ENCODE measurements at regions not wholly inside any gene's neighbourhood (a gene's known extent, or its start where the extent isn't known, plus 50 kb on each side); places are given as distances from the start of the nearest gene placed in this dataset.

DNA sequence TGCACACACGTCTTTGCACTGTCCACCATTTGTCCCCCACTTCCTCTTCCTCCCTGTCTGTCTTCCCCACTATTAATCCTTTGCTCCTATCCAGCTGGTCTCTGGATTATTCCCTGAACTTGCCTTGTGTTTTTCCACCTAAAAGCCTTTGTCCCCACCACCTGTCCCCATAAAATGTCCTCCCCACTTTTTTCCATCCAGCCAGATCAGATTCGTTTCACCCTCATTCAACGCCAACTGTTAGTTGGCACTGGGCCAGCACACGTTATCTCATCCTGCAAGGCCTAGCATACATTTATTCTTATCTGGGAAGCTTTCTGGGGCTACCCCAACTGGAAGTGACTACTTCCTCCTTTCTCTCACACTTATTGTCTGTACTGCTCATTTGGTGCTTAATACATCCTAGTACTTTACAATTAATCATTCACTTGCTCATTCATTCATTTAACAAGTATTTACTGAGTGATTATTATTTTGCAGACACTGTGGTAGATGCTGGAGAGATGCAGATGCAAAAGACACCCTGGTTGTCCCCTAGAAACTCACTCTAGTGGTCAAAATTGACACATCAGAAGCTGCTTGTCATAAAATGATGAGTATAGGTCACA lies 96.2 kb downstream of the RASSF10 start:
- no peak for ATAC-seq
- TF ChIP-seq, protein P1, sequence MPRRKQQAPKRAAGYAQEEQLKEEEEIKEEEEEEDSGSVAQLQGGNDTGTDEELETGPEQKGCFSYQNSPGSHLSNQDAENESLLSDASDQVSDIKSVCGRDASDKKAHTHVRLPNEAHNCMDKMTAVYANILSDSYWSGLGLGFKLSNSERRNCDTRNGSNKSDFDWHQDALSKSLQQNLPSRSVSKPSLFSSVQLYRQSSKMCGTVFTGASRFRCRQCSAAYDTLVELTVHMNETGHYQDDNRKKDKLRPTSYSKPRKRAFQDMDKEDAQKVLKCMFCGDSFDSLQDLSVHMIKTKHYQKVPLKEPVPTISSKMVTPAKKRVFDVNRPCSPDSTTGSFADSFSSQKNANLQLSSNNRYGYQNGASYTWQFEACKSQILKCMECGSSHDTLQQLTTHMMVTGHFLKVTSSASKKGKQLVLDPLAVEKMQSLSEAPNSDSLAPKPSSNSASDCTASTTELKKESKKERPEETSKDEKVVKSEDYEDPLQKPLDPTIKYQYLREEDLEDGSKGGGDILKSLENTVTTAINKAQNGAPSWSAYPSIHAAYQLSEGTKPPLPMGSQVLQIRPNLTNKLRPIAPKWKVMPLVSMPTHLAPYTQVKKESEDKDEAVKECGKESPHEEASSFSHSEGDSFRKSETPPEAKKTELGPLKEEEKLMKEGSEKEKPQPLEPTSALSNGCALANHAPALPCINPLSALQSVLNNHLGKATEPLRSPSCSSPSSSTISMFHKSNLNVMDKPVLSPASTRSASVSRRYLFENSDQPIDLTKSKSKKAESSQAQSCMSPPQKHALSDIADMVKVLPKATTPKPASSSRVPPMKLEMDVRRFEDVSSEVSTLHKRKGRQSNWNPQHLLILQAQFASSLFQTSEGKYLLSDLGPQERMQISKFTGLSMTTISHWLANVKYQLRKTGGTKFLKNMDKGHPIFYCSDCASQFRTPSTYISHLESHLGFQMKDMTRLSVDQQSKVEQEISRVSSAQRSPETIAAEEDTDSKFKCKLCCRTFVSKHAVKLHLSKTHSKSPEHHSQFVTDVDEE (CRISPR knock-in tag; IDR thresholded peaks at IDR 0.05): no peak
- TF ChIP-seq ZFP30 (CRISPR knock-in tag; IDR thresholded peaks at IDR 0.05) (no peak), TOX (CRISPR knock-in tag; IDR thresholded peaks at IDR 0.05; ENCODE audit: borderline replicate concordance) (no peak), OSR1 (CRISPR knock-in tag; IDR thresholded peaks at IDR 0.05) (no peak), BACH2 (CRISPR knock-in tag; IDR thresholded peaks at IDR 0.05; ENCODE audit: borderline replicate concordance) (no peak), CSDC2 (CRISPR knock-in tag; IDR thresholded peaks at IDR 0.05) (no peak), ZNF565 (CRISPR knock-in tag; conservative IDR thresholded peaks at IDR 0.05; ENCODE audit: low read depth) (no peak), ZC3H10 (CRISPR knock-in tag; IDR thresholded peaks at IDR 0.05) (no peak), ARNTL (CRISPR knock-in tag; IDR thresholded peaks at IDR 0.05; ENCODE audit: borderline replicate concordance, low read depth) (no peak), RARB (CRISPR knock-in tag; IDR thresholded peaks at IDR 0.05) (no peak), GLIS3 (CRISPR knock-in tag; IDR thresholded peaks at IDR 0.05) (no peak), PPARA (CRISPR knock-in tag; IDR thresholded peaks at IDR 0.05; ENCODE audit: borderline replicate concordance) (no peak)
- TF ChIP-seq, protein P2, sequence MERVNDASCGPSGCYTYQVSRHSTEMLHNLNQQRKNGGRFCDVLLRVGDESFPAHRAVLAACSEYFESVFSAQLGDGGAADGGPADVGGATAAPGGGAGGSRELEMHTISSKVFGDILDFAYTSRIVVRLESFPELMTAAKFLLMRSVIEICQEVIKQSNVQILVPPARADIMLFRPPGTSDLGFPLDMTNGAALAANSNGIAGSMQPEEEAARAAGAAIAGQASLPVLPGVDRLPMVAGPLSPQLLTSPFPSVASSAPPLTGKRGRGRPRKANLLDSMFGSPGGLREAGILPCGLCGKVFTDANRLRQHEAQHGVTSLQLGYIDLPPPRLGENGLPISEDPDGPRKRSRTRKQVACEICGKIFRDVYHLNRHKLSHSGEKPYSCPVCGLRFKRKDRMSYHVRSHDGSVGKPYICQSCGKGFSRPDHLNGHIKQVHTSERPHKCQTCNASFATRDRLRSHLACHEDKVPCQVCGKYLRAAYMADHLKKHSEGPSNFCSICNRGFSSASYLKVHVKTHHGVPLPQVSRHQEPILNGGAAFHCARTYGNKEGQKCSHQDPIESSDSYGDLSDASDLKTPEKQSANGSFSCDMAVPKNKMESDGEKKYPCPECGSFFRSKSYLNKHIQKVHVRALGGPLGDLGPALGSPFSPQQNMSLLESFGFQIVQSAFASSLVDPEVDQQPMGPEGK (CRISPR knock-in tag; IDR thresholded peaks at IDR 0.05; ENCODE audit: borderline replicate concordance): no peak

DNA sequence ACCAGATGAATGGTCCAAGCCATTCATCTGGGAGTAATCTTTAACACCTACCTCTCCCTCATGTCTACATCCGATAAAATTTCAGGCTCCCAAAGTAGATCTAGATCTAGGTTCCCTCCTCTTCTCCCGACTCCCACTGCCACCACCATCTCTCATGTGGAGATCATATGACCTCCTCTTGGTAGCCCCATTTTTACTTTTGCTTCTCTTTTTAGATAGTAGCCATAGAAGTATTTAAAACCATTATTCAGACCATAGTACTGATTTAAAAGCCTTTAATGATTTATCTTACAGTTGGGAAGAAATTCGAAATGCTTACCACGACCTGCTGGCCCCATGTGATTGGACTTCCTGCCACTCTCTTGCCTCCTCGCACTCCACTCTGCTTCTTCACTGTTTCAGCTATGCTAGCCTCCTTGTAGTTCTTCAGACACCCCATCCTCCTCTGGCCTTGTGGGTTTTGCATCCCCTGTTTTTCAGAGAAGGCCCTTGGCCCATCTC lies 98.5 kb downstream of the RASSF10 start:
- ATAC-seq: no peak
- TF ChIP-seq ZNF70 (CRISPR knock-in tag; IDR thresholded peaks at IDR 0.05) (no peak), CSDC2 (CRISPR knock-in tag; IDR thresholded peaks at IDR 0.05) (no peak), TCF4 (CRISPR knock-in tag; IDR thresholded peaks at IDR 0.05; ENCODE audit: borderline replicate concordance) (no peak), BACH2 (CRISPR knock-in tag; IDR thresholded peaks at IDR 0.05; ENCODE audit: borderline replicate concordance) (no peak), TOX (CRISPR knock-in tag; IDR thresholded peaks at IDR 0.05; ENCODE audit: borderline replicate concordance) (no peak), GLIS3 (CRISPR knock-in tag; IDR thresholded peaks at IDR 0.05) (no peak), OSR1 (CRISPR knock-in tag; IDR thresholded peaks at IDR 0.05) (no peak), ISL1 (CRISPR knock-in tag; IDR thresholded peaks at IDR 0.05) (no peak), ARNTL (CRISPR knock-in tag; IDR thresholded peaks at IDR 0.05; ENCODE audit: borderline replicate concordance, low read depth) (no peak), RARB (CRISPR knock-in tag; IDR thresholded peaks at IDR 0.05) (no peak), ESRRG (CRISPR knock-in tag; IDR thresholded peaks at IDR 0.05) (no peak), PPARA (CRISPR knock-in tag; IDR thresholded peaks at IDR 0.05; ENCODE audit: borderline replicate concordance) (no peak), ZNF565 (CRISPR knock-in tag; conservative IDR thresholded peaks at IDR 0.05; ENCODE audit: low read depth) (no peak), ZFP30 (CRISPR knock-in tag; IDR thresholded peaks at IDR 0.05) (no peak), ZFP3 (CRISPR knock-in tag; IDR thresholded peaks at IDR 0.05) (no peak)
- TF ChIP-seq, protein P3, sequence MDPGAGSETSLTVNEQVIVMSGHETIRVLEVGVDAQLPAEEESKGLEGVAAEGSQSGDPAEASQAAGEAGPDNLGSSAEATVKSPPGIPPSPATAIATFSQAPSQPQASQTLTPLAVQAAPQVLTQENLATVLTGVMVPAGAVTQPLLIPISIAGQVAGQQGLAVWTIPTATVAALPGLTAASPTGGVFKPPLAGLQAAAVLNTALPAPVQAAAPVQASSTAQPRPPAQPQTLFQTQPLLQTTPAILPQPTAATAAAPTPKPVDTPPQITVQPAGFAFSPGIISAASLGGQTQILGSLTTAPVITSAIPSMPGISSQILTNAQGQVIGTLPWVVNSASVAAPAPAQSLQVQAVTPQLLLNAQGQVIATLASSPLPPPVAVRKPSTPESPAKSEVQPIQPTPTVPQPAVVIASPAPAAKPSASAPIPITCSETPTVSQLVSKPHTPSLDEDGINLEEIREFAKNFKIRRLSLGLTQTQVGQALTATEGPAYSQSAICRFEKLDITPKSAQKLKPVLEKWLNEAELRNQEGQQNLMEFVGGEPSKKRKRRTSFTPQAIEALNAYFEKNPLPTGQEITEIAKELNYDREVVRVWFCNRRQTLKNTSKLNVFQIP (CRISPR knock-in tag; IDR thresholded peaks at IDR 0.05; ENCODE audit: borderline replicate concordance, low read depth): no peak
- TF ChIP-seq, protein P4, sequence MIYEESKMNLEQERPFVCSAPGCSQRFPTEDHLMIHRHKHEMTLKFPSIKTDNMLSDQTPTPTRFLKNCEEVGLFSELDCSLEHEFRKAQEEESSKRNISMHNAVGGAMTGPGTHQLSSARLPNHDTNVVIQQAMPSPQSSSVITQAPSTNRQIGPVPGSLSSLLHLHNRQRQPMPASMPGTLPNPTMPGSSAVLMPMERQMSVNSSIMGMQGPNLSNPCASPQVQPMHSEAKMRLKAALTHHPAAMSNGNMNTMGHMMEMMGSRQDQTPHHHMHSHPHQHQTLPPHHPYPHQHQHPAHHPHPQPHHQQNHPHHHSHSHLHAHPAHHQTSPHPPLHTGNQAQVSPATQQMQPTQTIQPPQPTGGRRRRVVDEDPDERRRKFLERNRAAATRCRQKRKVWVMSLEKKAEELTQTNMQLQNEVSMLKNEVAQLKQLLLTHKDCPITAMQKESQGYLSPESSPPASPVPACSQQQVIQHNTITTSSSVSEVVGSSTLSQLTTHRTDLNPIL (CRISPR knock-in tag; IDR thresholded peaks at IDR 0.05; ENCODE audit: low read depth): no peak
- TF ChIP-seq, protein P1 (CRISPR knock-in tag; IDR thresholded peaks at IDR 0.05): no peak
- TF ChIP-seq, protein P2 (CRISPR knock-in tag; IDR thresholded peaks at IDR 0.05; ENCODE audit: borderline replicate concordance): no peak
- TF ChIP-seq, protein P5, sequence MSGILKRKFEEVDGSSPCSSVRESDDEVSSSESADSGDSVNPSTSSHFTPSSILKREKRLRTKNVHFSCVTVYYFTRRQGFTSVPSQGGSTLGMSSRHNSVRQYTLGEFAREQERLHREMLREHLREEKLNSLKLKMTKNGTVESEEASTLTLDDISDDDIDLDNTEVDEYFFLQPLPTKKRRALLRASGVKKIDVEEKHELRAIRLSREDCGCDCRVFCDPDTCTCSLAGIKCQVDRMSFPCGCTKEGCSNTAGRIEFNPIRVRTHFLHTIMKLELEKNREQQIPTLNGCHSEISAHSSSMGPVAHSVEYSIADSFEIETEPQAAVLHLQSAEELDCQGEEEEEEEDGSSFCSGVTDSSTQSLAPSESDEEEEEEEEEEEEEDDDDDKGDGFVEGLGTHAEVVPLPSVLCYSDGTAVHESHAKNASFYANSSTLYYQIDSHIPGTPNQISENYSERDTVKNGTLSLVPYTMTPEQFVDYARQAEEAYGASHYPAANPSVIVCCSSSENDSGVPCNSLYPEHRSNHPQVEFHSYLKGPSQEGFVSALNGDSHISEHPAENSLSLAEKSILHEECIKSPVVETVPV (CRISPR knock-in tag; IDR thresholded peaks at IDR 0.05): no peak
